Hepatocyte (in vitro differentiated cells): ENCODE measurements at regions not wholly inside any gene's neighbourhood (a gene's known extent, or its start where the extent isn't known, plus 50 kb on each side); places are given as distances from the start of the nearest gene placed in this dataset.

Experiments
- EZH2 ChIP-seq: fragments of 200-600 bp; sonication (generic); IDR thresholded peaks from 2 replicates; pipeline ENCODE4 v1.6.1; 2016; ENCODE audit warnings: antibody characterized with exemption, mild to moderate bottlenecking, borderline replicate concordance
- TF ChIP-seq, protein P1 (sequence below): fragments of 200-600 bp; sonication (generic); IDR thresholded peaks from 2 replicates; pipeline ENCODE4 v1.5.1; 2016; ENCODE audit warnings: antibody characterized with exemption, mild to moderate bottlenecking; ENCODE audit not compliant: poor library complexity

DNA sequence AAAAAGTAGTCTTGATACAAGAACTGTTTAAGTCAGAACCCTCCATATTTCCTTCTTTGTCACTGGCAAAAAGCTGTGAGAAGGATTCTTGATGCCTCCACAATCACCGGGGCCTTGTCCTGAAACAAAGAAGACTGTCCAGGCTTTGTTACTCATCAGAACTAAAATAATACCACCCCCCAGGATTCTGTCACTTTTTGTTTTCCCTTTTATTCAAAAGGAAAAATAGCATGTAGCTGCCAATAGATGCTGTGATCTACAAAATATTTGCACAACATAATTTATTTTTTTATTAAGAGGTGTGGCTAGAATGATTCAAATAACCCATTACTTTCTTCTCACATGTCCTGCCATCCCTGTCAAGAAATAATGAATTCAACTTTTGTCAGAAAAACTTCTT is 173.7 kb downstream of the LYPLAL1 start:
- TF ChIP-seq, protein P1, sequence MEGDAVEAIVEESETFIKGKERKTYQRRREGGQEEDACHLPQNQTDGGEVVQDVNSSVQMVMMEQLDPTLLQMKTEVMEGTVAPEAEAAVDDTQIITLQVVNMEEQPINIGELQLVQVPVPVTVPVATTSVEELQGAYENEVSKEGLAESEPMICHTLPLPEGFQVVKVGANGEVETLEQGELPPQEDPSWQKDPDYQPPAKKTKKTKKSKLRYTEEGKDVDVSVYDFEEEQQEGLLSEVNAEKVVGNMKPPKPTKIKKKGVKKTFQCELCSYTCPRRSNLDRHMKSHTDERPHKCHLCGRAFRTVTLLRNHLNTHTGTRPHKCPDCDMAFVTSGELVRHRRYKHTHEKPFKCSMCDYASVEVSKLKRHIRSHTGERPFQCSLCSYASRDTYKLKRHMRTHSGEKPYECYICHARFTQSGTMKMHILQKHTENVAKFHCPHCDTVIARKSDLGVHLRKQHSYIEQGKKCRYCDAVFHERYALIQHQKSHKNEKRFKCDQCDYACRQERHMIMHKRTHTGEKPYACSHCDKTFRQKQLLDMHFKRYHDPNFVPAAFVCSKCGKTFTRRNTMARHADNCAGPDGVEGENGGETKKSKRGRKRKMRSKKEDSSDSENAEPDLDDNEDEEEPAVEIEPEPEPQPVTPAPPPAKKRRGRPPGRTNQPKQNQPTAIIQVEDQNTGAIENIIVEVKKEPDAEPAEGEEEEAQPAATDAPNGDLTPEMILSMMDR = no peak
- no peak for TF ChIP-seq EZH2
